Esophagus muscularis mucosa (tissue), 3 donors: ENCODE measurements at regions not wholly inside any gene's neighbourhood (a gene's known extent, or its start where the extent isn't known, plus 50 kb on each side); places are given as distances from the start of the nearest gene placed in this dataset.

ENCODE experiments used
- CTCF ChIP-seq, 3 experiments: fragments of 200-600 bp in 2 of 3; fragments of 450-650 bp in 1 of 3; sonication (generic) in 2 of 3; IDR thresholded peaks; one replicate each; pipeline ENCODE4 v1.5.1; 2017 to 2019; ENCODE audit warnings: antibody characterized with exemption in 3 of 3, mild to moderate bottlenecking in 2 of 3, moderate library complexity in 1 of 3
- POLR2A ChIP-seq: fragments of 450-650 bp; IDR thresholded peaks from one replicate; pipeline ENCODE4 v1.6.1; 2017; ENCODE audit warnings: antibody characterized with exemption, moderate library complexity, mild to moderate bottlenecking, low read depth
- POLR2AphosphoS5 ChIP-seq, 2 donors: sonication (generic); formaldehyde crosslinking; IDR thresholded peaks; one replicate each; pipeline ENCODE4 v1.6.1; 2017; ENCODE audit warnings: antibody characterized with exemption in 2 of 2

GRCh38 chr11:15471895-15472799 lies 357.4 kb downstream of the INSC start:
- no peak for TF ChIP-seq POLR2A
- no peak for TF ChIP-seq CTCF (IDR thresholded peaks at IDR 0.05)
- no peak for TF ChIP-seq POLR2AphosphoS5 (IDR thresholded peaks at IDR 0.05)
